Ecto neural progenitor cell (in vitro differentiated cells): ENCODE measurements at regions not wholly inside any gene's neighbourhood (a gene's known extent, or its start where the extent isn't known, plus 50 kb on each side); places are given as distances from the start of the nearest gene placed in this dataset.
"Not testable (repeated sequence)": the region's sequence is repeated elsewhere in the genome, so short reads cannot be mapped to it uniquely, and the experiment has no call there.

Source experiments
- DNase-seq: peaks from one replicate; pipeline ENCODE4 v3.0.0-alpha.2; 2018; ENCODE audit warnings: low spot score

DNA sequence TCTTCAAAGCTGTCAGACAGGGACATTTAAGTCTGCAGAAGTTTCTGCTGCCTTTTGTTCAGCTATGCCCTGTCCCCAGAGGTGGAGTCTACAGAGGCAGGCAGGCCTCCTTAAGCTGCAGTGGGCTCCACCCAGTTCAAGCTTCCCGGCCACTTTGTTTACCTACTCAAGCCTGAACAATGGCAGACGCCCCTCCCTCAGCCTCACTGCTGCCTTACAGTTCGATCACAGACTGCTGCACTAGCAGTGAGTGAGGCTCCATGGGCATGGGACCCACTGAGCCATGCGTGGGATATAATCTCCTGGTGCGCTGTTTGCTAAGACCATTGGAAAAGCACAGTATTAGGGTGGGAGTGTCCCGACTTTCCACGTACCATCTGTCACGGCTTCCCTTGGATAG, 585.9 kb upstream of the HS3ST5 start:
- not testable (repeated sequence) for DNase-seq

DNA sequence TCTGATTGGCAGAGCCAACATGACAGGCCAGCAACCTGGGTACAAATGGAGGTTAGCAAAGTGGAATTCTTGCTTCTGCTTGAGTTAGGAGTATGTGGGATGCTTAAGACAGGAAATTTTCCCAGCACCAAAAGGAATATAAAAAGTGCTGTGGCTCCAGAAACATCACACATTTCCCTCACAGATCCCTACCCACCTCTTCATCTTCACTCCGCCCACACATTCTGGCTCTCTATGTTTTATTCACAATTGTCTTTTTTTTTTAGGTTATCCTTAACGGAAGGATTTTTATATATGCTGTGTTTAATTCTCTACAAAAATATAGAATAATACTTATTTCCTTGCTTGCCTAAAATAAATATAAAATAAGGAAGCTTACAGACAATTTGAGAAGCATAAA, 563.3 kb upstream of the HS3ST5 start:
- DNase-seq, result no peak

DNA sequence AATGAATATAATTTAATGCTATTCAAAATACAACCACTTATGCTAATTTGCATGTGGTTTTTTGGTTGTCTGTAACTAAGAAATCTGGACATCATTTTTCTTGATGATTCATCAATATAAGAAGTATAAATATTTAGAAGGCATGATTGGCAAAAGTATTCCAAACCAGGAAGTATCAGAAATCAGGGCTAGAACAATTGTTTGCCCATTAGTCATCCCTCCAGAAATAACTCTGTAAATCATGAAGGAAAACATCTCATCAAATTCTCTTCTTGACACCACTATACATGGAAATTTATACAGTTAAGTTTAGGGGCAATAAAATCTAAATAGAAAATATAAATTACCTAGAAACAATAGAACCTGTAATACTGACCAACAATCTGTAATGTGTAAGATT, 554.7 kb upstream of the HS3ST5 start:
- DNase-seq, result no peak

DNA sequence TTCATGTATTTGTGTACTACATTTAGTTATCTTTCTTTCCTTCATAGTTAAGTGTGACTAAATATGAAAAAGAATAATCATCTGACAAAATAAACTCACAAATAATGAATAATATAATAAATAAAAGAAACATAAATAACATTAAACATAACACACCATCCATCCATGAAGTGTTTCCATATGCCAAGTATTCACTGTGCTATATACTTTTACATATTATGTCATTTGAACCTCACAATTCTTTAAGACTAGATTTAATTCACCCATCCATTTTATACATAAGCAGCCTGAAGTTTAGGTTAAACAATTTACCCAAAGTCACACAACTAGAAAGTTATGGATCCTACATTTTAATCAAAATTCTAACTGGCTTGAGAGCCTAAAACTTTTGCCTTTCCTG, 549.4 kb upstream of the HS3ST5 start:
- no peak for DNase-seq

DNA sequence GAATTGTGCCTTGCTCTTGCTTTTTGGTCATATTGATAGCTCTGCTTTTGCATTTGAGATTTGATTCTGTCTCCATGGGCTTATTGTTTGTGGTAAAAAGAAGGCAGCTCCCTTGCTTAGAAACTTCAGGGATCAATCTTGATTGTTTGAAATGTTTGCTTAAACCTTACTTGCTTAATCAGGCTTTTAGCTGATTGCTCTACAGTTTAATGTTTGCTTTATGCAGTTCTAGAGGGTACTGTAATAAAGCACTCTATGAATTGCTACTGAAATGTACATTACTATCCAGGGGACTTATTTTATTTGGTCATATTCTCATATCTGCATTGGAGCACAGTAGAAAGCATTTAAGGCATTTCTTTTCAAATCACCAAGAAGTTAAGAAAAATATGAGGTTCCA, 545.4 kb upstream of the HS3ST5 start:
- DNase-seq, result no peak

DNA sequence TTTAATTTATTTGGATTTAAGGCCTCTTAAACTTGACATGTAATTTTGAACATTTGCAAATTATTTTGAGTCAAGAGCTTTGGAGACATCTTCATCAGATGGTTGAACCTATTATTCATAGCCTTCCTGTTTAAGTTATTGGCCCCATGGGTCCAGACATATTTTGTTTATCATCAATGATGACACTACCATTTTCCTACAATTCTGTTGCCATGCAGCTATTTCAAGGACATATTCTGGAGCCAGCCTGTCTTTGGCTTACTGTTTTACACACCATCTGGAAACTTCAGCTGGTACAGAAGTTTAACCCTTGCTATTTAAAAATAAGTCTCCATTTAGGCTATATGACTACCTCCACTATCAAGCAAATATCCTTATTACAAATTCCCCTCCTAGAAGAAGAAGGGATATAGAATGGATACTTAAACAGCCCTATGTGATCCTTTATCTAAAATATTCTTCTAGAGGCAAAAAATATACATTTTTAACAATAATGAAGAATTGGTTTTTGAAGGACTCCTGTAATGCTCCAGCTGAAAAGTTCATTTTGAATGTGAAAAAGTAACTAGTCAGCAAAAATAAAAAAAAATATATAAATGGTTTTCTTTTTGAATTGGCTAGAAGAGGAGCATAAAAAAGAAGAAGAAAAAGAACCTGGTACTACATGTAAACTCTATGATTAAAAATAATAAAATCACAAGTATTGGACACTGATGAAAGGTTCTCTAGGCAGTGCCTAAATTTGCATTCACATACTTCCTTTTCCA, 544.0 kb upstream of the HS3ST5 start:
- DNase-seq, result no peak

DNA sequence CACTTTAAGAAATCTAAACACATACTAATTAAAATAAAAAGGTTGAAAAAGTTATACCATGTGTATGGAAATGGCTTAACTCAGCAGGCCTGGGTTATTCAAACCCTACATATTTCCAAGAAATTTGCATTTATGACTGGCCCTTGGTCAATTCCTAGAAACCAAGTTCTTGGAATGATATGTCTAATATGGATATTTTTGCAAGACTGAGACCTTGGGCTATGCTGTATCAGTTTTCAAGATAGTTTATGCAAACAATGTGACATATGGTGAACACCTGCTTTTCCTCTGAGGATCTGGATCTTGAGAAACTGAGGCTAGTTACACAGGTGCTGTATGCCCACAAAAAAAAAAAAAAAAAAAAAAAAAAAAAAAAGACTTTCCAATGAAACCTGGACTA, 536.9 kb upstream of the HS3ST5 start:
- no peak for DNase-seq

DNA sequence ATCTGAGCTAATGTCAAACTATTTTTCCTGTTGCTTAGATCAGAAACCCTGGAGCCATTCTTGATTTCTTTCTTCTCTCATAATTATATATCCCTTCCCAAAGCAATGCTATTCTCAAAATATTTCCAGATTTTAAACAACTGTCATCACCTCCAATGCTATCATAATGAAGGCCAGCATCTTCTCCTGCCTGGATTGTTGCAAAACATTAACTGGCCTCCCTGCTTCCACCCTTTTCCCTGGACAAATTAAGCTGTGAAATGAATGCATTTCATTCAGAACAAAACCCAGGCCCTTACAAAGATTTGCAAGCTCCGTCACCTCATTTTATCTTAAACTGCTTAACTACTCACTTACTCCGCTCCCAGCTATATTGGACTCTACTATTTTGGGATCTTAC, 535.3 kb upstream of the HS3ST5 start:
- no peak for DNase-seq

DNA sequence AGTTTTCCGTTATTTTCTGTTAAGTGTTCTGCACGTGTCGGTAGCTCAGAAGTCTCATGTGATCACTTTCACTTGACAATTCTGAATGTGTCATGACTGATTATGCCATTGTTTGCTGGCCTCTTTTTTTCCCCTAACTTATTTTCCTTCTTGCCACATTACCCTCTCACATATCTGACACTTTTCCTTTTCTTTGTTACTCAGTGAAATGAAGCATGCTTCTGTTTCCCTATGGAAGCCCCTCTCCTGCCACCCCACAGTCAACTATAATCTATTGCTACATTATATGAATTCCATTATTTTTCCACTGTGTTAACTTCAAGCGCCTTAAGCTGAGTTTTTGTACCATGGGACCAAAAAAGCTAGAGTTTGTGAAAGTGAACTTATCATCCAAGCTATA, 531.6 kb upstream of the HS3ST5 start:
- DNase-seq, result no peak

DNA sequence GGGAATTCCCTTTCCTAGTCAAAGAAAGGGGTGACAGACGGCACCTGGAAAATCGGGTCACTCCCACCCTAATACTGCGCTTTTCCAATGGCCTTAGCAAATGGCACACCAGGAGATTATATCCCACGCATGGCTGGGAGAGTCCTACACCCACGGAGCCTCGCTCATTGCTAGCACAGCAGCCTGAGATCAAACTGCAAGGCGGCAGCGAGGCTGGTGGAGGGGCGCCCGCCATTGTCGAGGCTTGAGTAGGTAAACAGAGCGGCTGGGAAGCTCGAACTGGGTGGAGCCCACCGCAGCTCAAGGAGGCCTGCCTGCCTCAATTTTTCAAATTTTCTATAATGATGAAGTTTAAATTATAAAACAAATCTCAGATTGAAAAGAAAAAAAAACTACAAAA, 522.7 kb upstream of the HS3ST5 start:
- DNase-seq, result not testable (repeated sequence)

DNA sequence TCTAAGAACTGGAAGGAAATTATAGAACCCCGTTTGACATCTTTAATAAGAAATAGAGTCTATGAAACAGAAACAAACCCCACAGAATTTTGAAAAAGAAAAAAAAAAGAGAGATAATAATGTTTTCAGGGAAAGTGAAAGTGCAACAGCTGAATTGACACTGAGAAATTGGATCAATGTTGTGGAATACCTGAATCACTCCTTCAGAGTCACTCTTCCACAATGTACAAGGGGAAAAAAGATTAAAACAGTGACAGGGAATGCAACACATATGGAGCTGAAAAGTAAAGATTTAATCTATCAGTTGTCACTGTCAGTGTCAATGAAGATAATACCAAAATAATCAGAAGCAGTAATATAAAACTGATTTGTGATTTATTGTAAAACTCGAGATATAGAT, 520.8 kb upstream of the HS3ST5 start:
- DNase-seq, result no peak

DNA sequence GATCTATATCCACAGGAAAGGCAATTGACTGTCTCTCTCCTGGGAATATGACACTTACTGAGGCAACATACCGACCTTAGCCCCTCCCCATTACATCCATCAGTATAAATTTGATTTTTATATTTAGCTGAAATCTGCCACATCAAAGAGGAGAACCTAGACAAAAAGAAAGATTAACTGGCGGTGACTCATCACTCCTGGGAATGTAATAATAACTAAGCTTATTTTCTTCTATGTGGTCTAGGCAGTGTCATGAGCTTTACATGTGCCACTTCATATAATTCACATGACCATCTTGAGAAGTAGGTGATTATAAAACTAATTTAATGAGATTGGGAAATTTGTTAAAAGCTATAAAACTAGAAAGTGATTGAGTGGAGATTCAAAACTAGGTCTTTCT, 520.0 kb upstream of the HS3ST5 start:
- DNase-seq, result no peak

DNA sequence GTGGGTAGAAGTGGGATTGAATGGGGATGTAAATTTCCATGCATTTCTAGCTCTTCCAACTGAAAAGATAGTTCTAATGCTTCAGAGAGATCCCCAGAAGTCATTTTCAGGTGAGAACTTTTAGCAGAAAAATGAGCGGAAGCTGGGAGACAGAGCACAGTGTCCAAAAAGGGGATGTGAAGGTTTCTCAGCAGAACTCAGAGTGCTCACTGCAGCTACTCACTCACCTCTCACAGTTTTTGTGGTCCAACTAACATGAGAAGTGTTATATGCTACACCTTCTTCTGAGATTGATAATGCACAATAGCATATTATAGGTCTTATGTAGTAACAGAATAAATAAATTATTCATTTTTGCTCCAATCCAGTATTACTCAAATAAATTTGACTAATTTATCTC, 519.2 kb upstream of the HS3ST5 start:
- no peak for DNase-seq

DNA sequence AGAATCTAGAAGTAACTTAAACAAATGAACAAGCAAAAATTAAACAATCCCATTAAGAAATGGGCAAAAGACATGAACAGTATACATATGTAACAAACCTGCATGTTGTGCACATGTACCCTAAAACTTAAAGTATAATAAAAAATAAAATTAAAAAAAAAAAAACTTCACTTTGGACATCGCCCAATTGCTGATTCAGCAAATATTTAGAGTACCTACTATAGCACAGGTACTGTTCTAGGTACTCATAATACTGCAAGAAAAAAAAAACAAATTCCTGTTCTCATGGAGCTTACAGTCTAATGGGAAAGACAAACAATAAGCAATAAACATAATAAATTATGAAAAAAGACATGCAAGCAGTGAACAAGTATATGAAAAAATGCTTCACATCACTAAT, 501.5 kb upstream of the HS3ST5 start:
- DNase-seq, result no peak

DNA sequence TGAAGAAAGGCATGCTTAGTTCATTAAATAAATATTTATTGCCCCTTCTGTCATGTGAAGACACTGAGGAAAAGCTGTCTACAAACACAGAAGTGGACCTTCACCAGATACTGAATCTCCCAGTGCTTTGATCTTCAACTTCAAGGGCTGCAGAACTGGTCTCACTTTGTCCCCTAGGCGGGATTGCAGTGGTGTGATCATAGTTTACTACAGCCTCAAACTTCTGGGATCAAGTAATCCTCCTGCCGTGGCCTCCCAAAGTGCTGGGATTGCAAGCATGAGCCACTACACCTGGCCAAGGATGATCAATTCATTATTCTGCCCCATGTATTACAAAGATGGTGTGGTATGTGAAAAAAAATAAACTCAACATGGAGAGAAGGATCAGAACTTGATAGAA, 496.2 kb upstream of the HS3ST5 start:
- no peak for DNase-seq

DNA sequence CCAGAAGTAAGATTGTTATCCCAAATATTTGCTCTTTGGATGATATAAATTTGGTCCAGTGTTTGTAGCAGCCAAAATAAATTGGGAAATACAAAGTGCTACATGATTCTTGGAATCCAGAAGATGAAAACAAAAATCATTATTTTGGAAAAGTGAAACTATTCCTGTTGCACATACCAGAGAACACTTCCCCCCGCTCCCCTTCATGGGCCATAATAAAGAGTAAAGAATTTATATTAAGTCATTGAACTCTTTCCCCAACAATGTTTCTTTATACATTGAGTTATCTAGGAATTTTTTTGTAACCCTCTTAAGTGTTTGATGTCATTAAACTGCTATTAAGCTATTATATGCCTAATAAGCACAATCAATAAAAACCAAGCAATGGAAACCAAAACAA, 490.4 kb upstream of the HS3ST5 start:
- no peak for DNase-seq

DNA sequence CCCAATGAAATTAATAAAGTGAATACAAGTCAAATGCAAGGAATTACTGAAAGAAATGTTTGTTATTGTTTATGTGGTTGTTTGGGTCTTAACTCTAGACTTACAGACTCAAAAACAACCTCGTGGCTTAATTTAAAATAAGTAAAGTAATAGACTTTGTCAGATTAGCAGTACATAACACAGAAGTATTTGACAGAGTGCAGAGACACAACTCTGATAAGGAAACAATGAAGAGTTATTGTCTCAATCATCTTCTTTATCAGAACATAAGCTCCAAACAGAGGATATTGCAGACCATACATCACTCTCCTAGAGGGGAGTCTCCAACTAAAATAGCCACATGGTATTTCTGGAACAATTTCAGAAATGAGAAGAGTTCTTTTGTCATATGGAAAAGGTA, 487.7 kb upstream of the HS3ST5 start:
- DNase-seq, result no peak

DNA sequence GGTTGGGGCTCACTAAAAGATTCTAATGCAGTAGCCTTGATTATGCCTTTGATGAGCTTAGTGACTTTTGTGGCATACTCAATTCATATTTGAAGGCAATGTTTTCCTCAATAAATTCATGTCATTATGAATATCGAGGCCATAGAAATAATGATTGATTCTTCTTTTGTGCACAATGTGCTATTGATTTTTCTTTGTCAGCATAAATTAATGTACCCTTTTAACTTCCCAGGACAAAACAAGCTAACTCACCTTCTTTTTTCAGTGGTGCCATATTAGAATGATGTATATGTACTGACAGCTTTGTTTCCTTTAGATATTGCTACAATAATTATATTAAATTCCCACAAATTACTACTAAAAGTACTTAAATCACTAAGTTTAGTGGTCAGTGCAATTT, 484.3 kb upstream of the HS3ST5 start:
- no peak for DNase-seq

DNA sequence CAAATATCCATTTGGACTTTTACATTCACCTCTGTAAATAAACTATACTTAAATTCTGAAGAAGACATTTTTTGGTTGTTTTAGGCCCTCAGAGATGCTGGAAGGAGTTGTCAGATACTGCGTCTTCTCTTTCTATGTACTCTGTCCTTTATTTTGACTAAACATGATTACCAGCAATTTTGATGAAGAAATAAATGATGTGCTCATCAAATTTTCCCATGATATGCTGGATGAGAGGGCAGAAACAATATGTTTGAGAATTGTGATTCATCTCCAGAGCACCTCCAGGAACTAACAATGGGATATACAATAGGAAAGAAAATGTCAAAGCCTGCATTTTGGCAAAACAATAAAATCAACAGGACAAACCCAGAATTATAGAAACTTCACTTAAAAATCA, 481.6 kb upstream of the HS3ST5 start:
- DNase-seq, result no peak

DNA sequence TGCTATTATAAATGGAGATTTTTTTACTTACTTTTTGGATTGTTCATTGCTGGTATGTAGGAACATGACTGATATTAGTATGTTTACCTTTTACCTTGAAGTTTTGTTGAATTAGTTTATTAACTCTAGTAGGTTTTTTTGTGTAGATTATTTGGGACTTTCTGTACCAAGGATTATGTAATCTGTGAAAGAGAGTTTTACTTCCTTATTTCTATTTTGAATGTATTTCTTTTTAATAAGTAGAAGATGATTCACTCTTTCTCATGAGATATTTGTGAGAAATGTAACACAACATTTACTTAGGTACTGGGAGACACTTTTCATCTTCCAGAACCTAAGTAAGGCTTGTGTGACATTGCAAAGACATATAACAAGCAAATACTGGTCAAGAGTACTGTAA, 473.9 kb upstream of the HS3ST5 start:
- DNase-seq, result no peak

DNA sequence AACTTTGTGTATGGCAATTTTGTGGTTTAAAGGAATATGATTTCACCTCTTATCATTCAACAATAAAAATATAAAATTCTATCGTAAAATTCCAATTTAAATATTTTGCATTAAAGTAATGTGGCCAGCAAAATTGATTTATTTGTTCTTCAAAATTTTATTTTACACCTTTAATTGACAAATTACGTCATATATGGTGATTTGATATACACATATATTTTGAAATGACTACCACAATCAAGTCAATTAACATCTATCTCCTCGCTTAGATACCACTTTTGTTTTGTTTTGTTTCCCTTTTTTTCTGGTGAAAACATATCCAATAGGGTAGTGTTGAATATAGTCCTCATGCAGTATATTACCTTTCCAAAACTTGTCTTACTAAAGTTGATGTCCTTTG, 467.6 kb upstream of the HS3ST5 start:
- no peak for DNase-seq

DNA sequence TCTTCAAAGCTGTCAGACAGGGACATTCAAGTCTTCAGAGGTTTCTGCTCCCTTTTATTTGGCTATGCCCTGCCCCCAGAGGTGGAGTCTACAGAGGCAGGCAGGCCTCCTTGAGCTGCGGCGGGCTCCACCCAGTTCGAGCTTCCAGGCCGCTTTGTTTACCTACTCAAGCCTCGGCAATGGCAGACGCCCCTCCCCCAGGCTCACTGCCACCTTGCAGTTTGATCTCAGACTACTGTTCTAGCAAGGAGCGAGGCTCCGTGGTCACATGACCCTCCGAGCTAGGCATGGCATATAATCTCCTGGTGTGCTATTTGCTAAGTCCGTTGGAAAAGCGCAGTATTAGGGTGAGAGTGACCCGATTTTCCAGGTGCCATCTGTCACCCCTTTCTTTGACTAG, 462.6 kb upstream of the HS3ST5 start:
- not testable (repeated sequence) for DNase-seq

DNA sequence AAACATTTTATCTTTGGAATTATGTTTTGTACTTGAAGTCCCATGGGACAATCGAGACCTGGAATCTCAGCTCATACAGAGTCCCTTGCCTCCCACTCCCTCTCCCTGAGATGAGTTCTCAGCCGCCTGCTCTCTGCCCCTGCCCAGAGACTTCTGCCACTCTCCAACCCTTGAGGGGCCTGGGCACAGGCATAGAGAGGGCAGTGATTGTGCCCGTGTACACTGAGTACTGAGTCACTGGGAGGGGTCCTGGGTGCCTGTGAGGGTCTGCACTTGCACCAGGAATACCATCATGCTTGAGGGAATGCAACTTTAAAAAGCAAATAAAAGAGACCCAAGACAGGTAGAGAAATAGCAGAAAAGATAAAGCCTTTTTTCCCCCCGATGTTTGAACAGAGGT, 453.8 kb upstream of the HS3ST5 start:
- no peak for DNase-seq

DNA sequence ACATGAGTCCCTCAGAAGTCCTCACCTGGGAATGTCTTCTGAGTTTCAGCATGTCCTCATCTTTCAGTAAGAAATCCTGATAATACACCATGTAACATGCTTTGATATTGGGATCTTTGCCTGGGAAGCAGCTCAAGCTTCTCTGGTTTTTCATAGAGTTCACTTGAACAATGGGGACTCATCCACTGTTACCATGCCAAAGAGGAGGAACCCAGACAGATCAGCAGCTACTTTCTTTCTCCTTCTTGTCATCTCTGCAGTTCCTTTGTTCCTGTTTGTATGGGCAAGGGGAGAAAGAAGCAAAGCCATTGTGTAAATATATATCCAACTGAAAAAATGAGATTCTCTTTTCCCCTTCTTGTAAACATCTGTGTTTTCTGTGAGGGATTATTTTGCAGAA, 450.6 kb upstream of the HS3ST5 start:
- no peak for DNase-seq
